SK-N-SH treated with all-trans-retinoic acid at 6 μM for 48 hours (cell line): ENCODE measurements at regions not wholly inside any gene's neighbourhood (a gene's known extent, or its start where the extent isn't known, plus 50 kb on each side); places are given as distances from the start of the nearest gene placed in this dataset.

Experiments
- CREB5 ChIP-seq: fragments of 250-450 bp; sonication (Bioruptor Pico); IDR thresholded peaks from 2 replicates; pipeline ENCODE4 v1.5.1; 2020; ENCODE audit warnings: low read depth, mild to moderate bottlenecking, moderate library complexity
- RARB ChIP-seq: fragments of 250-450 bp; sonication (Bioruptor Pico); IDR thresholded peaks from 2 replicates; pipeline ENCODE4 v1.8.0; 2021; ENCODE audit warnings: mild to moderate bottlenecking, moderate library complexity
- TCF4 ChIP-seq: fragments of 250-450 bp; sonication (Bioruptor Pico); IDR thresholded peaks from 2 replicates; pipeline ENCODE4 v1.8.0; 2021; ENCODE audit warnings: mild to moderate bottlenecking, moderate library complexity, borderline replicate concordance

- TF ChIP-seq CREB5 (CRISPR knock-in tag) (no peak), RARB (no peak), TCF4 (no peak)
Measured at GRCh38 chr13:78844106-78844505, 185.2 kb upstream of the OBI1 start.
